HUES64 (cell line): ENCODE measurements at regions not wholly inside any gene's neighbourhood (a gene's known extent, or its start where the extent isn't known, plus 50 kb on each side); places are given as distances from the start of the nearest gene placed in this dataset.

Experiments used
- H3K27ac ChIP-seq: 2 replicates; pipeline ENCODE4 v1.7.0; 2013; ENCODE audit warnings: low read depth, low read length, inconsistent platforms
- H3K27me3 ChIP-seq: 2 replicates; pipeline ENCODE4 v1.6.1; 2013; ENCODE audit warnings: mild to moderate bottlenecking, low read length; ENCODE audit not compliant: insufficient read depth
- H3K36me3 ChIP-seq: 2 replicates; pipeline ENCODE4 v1.6.1; 2013; ENCODE audit warnings: mild to moderate bottlenecking, low read length; ENCODE audit not compliant: insufficient read depth
- H3K4me1 ChIP-seq: 2 replicates; pipeline ENCODE4 v1.6.1; 2013; ENCODE audit warnings: mild to moderate bottlenecking, low read length, moderate library complexity; ENCODE audit not compliant: insufficient read depth
- H3K4me3 ChIP-seq: 2 replicates; pipeline ENCODE4 v1.5.1; 2013; ENCODE audit warnings: mild to moderate bottlenecking, low read length, moderate library complexity
- H3K9ac ChIP-seq: 2 replicates; pipeline ENCODE4 v1.6.1; 2013; ENCODE audit warnings: mild to moderate bottlenecking, low read depth, low read length
- H3K9me3 ChIP-seq: 2 replicates; pipeline ENCODE4 v1.6.1; 2013; ENCODE audit warnings: low read depth, low read length; ENCODE audit not compliant: insufficient read depth
- WGBS: fragments of 150-250, 120-280 bp; methylation state at CpG from one replicate; pipeline ENCODE4 v1.1.7; 2013; ENCODE audit warnings: missing lambda C conversion rate; 5-methylcytosine and 5-hydroxymethylcytosine counted together

DNA sequence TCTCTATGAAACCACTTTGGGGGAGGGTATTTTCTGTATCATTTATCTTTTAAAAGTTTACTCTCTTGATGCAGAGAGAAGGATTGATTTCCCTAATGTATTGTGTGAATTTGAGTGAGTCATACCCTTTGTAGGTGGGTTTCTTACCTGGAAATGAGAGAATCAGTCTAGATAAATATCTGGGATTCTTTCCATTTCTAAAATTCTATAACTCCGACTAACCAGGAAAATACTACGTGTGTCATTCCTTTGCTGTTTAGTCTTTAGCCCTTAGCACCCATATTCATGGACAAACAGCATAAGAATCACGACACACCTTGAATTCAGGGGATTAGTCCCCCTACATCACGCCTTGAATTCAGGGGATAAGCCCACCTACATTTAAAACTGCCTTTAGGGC lies 139.1 kb downstream of the GATA3 start:
- H3K4me3 ChIP-seq = no peak overlapping the region
- no peaks in the 10 kb centered on the region for H3K36me3 ChIP-seq
- no peaks in the 10 kb centered on the region for H3K27me3 ChIP-seq
- H3K27ac ChIP-seq = no peak overlapping the region
- no peaks in the 10 kb centered on the region for H3K9me3 ChIP-seq
- 72% methylated on average over 4 of the region's 4 CpGs for WGBS
- H3K4me1 ChIP-seq = 0 out of 2 replicates have a peak, but pooled peaks cover 7% of the 10 kb centered on the region
- no peak overlapping the region for H3K9ac ChIP-seq

DNA sequence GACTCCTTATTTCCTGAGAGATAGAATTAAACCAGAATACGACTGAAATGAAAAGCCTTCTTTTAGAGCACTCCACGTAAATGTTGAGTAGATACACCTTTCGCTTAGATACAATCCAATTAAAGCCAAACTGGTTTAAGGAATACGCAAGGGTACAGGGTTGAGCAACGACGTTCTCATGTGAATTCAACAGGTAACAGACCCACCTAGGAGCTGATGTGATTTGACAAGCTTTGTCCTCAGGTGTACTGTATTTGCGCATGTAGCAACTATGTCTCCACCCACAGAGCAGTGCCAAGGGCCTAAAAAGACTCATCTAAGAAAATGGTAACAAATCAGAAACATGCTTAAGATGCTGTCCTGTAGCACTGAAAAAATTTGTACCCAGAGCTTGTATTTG lies 139.6 kb downstream of the GATA3 start:
- H3K4me3 ChIP-seq = no peak overlapping the region
- no peak overlapping the region for H3K9ac ChIP-seq
- 0 out of 2 replicates have a peak, but pooled peaks cover 7% of the 10 kb centered on the region for H3K4me1 ChIP-seq
- no peaks in the 10 kb centered on the region for H3K27me3 ChIP-seq
- no peaks in the 10 kb centered on the region for H3K36me3 ChIP-seq
- H3K27ac ChIP-seq = no peak overlapping the region
- no peaks in the 10 kb centered on the region for H3K9me3 ChIP-seq
- 89% methylated on average over 7 of the region's 7 CpGs for WGBS

DNA sequence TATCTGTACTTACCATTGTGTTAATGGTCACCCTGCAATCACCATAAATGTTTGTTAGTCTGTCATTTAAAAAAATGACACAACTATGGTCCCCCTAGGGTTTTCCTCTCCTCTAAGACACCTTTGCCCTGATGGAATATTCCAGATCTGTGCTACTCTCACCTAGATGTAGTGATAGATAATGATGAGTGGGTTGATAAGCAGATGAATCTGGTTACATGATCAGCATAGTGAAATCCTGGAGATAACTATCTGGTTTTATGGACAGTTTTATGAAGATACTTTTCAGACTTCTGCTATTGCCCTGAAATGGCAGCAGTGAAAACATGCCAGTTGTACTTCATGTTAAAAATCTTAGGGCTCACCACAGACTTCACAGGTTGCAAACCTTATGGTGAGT lies 152.4 kb downstream of the GATA3 start:
- H3K36me3 ChIP-seq = no peaks in the 10 kb centered on the region
- H3K27ac ChIP-seq = no peak overlapping the region
- no peaks in the 10 kb centered on the region for H3K4me1 ChIP-seq
- no peak overlapping the region for H3K9ac ChIP-seq
- H3K27me3 ChIP-seq = no peaks in the 10 kb centered on the region
- no peak overlapping the region for H3K4me3 ChIP-seq
- no peaks in the 10 kb centered on the region for H3K9me3 ChIP-seq

DNA sequence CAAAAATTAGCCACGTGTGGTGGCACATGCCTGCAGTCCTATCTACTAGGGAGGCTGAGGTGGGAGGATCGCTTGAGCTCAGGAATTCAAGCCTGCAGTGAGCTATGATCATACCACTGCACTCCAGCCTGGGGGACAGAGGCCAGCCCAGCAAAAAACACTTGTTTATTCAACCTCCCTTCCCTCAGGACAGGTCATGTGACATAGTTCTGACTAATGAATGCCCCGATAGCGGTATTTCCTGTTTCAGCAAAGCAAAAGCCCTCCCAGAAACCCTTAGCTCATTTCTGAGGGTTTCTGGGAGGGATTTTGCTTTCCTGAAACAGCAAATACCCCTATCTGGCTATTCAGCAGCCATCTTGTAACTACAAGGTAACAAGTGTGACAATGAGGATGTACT lies 157.1 kb downstream of the GATA3 start:
- WGBS = 93% methylated on average over 4 of the region's 4 CpGs

DNA sequence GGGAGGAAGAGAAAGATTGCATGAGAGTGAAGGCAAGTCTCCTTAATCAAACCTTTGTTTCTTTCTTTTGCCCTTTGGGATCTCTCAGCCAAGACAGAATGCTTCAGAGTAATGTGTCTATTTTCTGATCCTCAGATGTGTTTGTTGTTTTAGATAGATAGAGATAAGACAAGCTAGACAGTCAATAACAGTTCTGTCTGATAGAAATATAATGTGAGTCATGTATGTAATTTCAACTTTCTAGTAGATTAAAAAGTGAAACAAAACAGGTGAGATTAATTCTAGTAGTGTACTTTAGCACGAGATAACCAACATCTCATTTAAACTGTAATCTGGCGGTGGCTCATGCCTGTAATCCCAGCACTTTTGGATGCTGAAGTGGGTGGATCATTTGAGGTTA lies 159.2 kb downstream of the GATA3 start:
- Histone ChIP-seq H3K36me3 (no peaks in the 10 kb centered on the region), H3K27me3 (no peaks in the 10 kb centered on the region), H3K9ac (no peak overlapping the region), H3K4me1 (no peaks in the 10 kb centered on the region), H3K27ac (no peak overlapping the region), H3K9me3 (no peaks in the 10 kb centered on the region), H3K4me3 (no peak overlapping the region)
- 83% methylated on average over 1 of the region's 2 CpGs for WGBS

More for the DNA sequence above, 157.1 kb downstream of the GATA3 start:
- H3K9ac ChIP-seq = no peak overlapping the region
- H3K27ac ChIP-seq = no peak overlapping the region
- H3K36me3 ChIP-seq = no peaks in the 10 kb centered on the region
- H3K9me3 ChIP-seq = no peaks in the 10 kb centered on the region
- H3K4me1 ChIP-seq = no peaks in the 10 kb centered on the region
- H3K27me3 ChIP-seq = no peaks in the 10 kb centered on the region
- no peak overlapping the region for H3K4me3 ChIP-seq

DNA sequence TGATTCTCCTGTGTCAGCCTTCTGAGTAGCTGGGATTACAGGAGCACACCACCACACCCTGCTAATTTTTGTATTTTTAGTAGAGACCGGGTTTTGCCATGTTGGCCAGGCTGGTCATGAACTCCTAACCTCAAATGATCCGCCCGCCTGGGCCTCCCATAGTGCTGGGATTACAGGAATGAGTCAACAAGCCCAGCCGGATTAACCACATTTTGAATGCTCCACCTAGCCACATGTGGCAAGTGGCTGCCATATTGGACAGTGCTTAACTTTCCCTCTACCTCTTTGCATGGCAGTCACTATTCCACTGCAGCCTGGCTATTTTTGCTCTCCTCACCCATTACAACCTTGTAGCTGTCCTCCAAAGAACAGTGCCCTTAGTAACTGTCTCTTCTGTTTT lies 160.1 kb downstream of the GATA3 start:
- Histone ChIP-seq H3K9me3 (no peaks in the 10 kb centered on the region), H3K36me3 (no peaks in the 10 kb centered on the region), H3K4me3 (no peak overlapping the region), H3K27ac (no peak overlapping the region), H3K9ac (no peak overlapping the region), H3K27me3 (no peaks in the 10 kb centered on the region), H3K4me1 (no peaks in the 10 kb centered on the region)
- 97% methylated on average over 4 of the region's 4 CpGs for WGBS

DNA sequence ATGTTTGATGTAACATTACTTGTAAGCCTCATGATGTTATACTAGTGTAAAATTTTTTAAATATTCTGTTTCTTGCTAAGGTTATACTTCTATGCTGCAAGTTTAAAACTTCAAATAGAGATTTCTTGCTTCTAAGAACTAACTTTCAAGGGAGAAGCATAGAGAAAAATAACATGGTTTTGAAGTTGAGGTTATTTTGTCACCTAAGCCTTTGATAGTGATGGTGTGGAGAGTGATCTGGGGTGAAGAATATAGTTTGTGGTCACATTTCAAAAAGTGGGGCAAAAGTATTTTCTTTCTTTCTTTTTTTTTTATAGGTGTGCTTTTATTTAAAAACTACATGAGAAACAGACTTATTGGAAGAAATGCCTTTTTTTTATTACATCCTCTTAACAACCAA lies 162.4 kb downstream of the GATA3 start:
- Histone ChIP-seq H3K4me3 (no peak overlapping the region), H3K36me3 (no peaks in the 10 kb centered on the region), H3K27ac (no peak overlapping the region), H3K9ac (no peak overlapping the region), H3K9me3 (no peaks in the 10 kb centered on the region), H3K27me3 (no peaks in the 10 kb centered on the region), H3K4me1 (no peaks in the 10 kb centered on the region)

DNA sequence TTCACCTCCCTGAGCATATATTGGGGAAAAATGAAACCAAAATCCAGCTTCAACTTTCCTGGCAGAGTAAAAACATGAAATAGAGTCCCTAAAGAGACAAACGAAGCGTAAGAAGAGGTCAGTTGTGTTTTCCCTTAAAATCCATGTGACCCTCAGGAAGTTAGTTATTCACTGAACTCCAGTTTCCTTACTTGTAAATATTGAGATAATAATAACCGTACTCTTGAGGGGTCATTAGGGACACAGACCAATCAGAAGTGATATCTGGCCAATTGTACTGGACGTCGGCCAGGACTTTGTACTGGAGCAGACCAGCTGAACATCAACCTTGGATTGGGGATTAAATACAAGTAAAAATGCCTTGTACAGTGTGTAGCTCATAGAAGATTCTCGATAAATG lies 167.0 kb downstream of the GATA3 start:
- H3K9ac ChIP-seq = no peak overlapping the region
- H3K9me3 ChIP-seq = no peaks in the 10 kb centered on the region
- no peaks in the 10 kb centered on the region for H3K4me1 ChIP-seq
- no peaks in the 10 kb centered on the region for H3K36me3 ChIP-seq
- H3K4me3 ChIP-seq = no peak overlapping the region
- no peak overlapping the region for H3K27ac ChIP-seq
- H3K27me3 ChIP-seq = no peaks in the 10 kb centered on the region
- 95% methylated on average over 6 of the region's 6 CpGs for WGBS

DNA sequence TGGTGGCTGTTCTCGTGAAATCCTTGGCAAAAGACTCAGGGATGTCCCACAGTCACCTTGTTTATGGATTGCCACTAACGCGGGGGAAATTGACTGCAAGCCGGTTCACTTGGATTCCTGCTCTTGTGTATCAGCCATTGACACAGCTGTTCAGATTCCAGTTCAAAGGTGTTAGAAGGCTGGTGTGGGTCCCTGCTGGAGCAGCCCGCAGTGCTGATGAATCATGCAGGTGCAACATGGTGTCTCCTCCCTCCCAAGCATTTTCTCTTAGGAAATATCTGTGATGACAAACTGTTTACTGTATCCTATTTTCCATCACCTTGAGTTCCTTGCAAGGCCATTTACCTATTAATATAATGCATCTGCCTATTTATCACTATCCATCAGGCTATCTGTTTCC lies 170.1 kb downstream of the GATA3 start:
- 81% methylated on average over 5 of the region's 5 CpGs for WGBS
- no peaks in the 10 kb centered on the region for H3K36me3 ChIP-seq
- H3K27ac ChIP-seq = no peak overlapping the region

DNA sequence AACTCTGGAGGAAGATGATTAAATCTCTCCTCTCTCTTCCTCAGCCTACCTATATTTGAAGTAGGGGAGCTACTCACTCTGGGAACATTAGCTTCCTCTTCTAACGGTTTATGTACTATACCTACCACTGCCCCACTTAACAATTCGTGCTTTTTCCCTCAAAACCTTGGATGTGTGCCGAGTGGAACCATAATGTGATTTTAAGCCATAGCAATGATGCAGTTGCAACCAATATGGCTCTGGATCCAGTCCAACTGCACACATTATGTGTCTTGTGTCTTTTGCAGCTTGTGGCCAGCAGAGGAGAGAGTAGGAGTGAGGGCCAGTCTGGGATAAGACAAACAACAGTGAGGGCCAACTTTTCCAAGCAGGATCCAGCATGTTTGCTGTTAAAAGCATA lies 170.7 kb downstream of the GATA3 start:
- Histone ChIP-seq H3K9ac (no peak overlapping the region), H3K4me3 (no peak overlapping the region), H3K36me3 (no peaks in the 10 kb centered on the region), H3K27ac (no peak overlapping the region), H3K9me3 (no peaks in the 10 kb centered on the region), H3K4me1 (no peaks in the 10 kb centered on the region), H3K27me3 (no peaks in the 10 kb centered on the region)
- WGBS = 94% methylated on average over 3 of the region's 3 CpGs

More for the DNA sequence above, 170.1 kb downstream of the GATA3 start:
- Histone ChIP-seq H3K27me3 (no peaks in the 10 kb centered on the region), H3K4me3 (no peak overlapping the region), H3K9ac (no peak overlapping the region), H3K9me3 (no peaks in the 10 kb centered on the region), H3K4me1 (no peaks in the 10 kb centered on the region)

DNA sequence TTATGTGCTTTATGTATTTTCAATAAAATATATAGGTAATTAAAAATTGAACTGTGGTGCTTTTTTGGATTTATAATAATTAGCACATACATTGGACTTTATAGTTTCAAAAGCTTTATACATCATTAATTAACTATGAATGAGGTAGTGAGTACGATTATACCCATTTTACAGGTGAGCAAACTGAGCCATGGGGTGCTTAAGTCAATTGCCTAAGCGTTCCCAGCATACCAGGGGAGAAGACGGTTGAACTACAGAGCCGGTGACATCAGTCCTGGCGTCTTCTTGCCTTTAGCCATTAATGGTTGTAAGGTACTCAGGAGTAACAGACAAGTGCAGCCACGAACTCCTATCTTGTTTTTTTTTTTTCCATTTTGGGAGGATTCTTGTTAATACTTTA lies 172.8 kb downstream of the GATA3 start:
- WGBS = 93% methylated on average over 6 of the region's 6 CpGs
- no peak overlapping the region for H3K4me3 ChIP-seq
- no peak overlapping the region for H3K27ac ChIP-seq
- no peak overlapping the region for H3K9ac ChIP-seq
- H3K36me3 ChIP-seq = no peaks in the 10 kb centered on the region
- no peaks in the 10 kb centered on the region for H3K27me3 ChIP-seq
- H3K9me3 ChIP-seq = no peaks in the 10 kb centered on the region
- no peaks in the 10 kb centered on the region for H3K4me1 ChIP-seq

DNA sequence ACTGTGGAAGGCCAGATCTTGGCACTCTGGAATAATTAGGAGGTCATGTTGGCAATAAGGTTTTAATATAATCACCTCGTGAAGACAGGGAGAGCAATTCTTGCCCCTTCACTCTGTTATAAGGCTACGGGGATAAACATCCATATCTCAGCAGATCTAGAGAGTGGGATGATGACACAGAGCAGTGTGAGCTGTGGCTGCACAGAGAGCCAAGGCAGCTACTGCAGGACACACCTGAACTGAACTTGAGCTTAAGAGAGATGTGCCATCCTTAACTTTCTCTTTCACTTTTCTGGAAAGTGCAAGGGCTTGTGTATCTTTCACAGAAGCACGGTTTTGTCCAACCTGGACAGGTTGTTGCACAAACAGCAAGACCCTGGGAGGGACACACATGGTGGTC lies 174.7 kb downstream of the GATA3 start:
- no peak overlapping the region for H3K4me3 ChIP-seq
- 93% methylated on average over 3 of the region's 3 CpGs for WGBS
- no peaks in the 10 kb centered on the region for H3K27me3 ChIP-seq
- no peaks in the 10 kb centered on the region for H3K4me1 ChIP-seq
- no peak overlapping the region for H3K27ac ChIP-seq
- no peak overlapping the region for H3K9ac ChIP-seq
- no peaks in the 10 kb centered on the region for H3K9me3 ChIP-seq
- H3K36me3 ChIP-seq = no peaks in the 10 kb centered on the region
